ENCODE measurements at regions not wholly inside any gene's neighbourhood (a gene's known extent, or its start where the extent isn't known, plus 50 kb on each side); places are given as distances from the start of the nearest gene placed in this dataset.
"Not testable (repeated sequence)": the region's sequence is repeated elsewhere in the genome, so short reads cannot be mapped to it uniquely, and the experiment has no call there.

DNA sequence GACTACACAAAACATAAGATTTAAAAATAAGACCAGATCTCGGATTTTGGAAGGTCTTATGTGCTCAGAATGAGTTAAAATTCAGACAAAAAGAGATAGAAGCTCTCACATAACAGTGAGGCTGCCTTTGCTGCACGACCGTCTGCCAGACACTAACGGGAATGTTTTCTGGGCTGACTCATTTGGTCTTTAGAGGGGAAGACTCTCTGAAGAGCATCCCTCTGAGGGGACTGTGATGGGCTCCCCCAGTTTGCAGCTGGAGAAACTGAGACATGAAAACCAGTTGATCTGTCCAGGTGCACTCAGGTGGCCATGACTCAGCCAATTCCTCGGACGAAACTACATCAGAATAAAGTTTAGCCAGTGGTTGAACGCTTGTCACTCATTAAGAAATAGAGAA is 153.9 kb downstream of the RNASET2 start:
- no peak for DNase-seq

DNA sequence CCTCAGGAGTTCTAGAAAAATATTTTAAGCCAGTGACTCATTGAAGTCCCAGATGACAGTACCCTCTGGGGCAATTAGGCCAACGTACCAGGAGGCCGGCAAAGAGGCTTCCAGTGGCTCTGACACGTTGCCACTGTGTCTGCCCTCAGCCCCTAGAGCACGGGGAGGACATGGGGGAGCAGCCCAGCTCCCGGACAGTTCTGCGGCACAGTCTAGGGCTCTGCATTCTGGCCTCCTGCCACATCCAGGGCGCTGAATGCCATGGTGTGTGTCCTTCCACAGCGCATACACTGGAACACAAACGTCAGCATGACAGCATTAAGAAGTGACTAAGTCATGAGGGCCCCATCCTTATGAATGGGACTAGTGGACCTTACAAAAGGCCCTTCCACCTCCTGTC is 156.2 kb downstream of the RNASET2 start:
- no peak for DNase-seq

DNA sequence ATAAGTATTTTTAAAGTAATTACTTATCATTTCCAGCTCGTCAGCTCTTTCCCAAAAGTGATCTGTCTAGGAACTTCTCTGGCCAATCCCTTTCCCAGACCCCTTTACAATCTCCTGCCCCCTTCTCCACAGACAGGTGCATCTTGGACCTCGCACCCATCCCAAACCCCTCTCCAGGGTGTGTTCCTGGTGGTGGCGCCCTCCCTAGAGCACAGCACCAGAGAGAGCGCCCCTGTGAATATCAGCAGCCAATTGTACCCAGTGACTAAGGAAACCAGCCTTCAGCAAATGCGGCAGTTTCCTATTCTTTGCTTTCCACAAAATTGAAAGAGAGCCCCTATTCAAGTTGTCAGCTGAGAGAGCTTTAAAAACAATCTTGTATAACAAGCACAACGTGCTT is 157.7 kb downstream of the RNASET2 start:
- no peak for DNase-seq

DNA sequence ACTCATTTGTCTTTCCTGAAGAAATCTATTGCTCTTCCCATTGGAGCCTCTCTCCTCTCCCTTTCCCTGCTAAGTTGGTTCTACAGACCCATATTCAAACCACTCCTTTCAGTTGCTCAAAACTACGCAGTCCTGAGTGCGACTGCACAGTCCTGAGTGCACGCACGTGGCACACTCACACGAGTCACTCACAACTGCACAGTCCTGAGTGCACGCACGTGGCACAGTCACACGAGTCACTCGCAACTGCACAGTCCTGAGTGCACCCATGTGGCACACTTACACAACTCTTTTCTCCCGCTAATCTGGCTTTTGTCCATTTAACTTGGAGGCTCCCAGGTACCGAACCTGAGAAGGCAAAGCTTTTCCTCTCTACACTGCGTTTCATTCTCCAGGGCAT is 159.7 kb downstream of the RNASET2 start:
- DNase-seq, result no peak

DNA sequence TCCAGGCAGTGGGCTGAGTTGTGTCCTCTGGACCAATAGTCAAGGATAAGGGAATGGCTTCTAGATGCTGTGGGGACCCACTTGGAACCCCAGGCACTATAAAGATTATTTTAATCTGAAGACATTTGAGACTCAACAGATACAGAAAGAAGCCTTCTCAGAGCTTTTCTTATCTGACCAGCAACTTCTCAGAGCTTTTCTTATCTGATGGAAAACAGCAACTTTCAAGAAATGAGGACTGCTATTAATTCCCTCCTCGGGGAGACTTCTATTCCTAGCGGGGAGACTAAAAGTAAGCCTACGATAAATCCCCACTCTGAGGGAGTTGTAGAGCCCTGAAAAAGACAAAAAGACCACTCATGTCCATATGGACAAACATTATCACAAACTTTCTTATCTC is 160.5 kb downstream of the RNASET2 start:
- no peak for DNase-seq

DNA sequence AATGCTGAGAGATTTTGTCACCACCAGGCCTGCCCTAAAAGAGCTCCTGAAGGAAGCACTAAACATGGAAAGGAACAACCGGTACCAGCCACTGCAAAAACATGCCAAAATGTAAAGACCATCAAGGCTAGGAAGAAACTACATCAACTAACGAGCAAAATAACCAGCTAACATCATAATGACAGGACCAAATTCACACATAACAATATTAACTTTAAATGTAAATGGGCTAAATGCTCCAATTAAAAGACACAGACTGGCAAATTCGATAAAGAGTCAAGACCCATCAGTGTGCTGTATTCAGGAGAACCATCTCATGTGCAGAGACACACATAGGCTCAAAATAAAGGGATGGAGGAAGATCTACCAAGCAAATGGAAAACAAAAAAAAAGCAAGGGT is 163.8 kb upstream of the RPS6KA2 start:
- DNase-seq, result not testable (repeated sequence)

DNA sequence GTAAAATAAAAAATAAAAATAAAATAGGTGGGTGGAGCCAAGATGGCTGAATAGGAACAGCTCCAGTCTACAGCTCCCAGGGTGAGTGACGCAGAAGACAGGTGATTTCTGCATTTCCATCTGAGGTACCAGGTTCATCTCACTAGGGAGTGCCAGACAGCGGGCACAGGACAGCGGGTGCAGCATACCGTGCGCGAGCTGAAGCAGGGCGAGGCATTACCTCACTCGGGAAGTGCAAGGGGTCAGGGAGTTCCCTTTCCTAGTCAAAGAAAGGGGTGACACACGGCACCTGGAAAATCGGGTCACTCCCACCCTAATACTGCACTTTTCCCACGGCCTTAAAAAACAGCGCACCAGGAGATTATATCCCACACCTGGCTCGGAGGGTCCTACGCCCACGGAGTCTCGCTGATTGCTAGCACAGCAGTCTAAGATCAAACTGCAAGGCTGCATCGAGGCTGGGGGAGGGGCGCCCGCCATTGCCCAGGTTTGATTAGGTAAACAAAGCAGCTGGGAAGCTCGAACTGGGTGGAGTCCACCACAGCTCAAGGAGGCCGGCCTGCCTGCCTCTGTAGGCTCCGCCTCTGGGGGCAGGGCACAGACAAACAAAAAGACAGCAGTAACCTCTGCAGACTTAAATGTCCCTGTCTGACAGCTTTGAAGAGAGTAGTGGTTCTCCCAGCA is 161.9 kb upstream of the RPS6KA2 start:
- DNase-seq, result not testable (repeated sequence)

DNA sequence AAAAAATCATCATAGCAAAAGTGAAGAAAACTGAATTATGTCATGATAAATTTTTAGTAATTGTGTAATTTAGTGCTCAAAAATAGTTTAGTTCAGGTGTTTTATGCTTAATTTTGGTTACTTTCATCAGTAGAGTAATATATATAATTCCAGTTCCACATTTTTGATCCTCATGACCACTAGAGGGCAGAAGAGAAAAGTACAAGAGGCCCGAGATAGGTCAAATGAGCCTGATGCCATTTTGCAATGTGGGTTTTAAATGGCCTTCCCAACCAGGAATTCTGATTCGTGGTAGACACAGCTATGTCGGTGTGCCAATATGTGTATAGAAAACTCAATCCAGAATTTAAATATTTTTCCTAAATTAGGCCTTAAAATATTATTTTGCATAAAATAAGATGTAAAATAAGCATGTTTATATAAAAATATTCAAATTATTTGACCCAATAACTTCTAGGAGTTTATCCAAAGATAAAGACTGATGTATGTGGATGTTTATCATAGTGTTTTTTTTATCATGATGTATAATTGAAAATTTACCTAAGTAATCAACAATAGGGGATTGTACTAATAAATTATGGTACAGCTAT is 159.7 kb upstream of the RPS6KA2 start:
- DNase-seq, result peak; percentile 88

DNA sequence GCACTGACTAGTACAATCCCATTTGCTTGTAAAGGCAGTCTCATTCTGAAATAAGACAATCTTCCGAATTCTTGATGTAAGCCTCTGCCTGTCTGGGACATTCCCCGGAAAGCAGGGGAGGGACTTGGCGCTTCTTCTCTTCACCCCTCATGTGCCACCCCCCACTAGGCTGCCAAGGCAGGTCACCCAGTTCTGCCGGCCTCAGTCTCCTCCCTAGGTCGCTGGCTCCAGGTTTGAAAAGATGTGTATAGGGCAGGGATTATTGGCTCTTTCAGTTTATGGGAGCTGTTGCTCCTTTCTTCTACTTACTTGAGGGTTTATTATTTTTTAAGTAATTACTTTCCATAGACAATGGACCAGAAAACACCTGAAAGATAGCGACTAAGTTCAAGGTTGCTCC is 158.1 kb upstream of the RPS6KA2 start:
- no peak for DNase-seq

DNA sequence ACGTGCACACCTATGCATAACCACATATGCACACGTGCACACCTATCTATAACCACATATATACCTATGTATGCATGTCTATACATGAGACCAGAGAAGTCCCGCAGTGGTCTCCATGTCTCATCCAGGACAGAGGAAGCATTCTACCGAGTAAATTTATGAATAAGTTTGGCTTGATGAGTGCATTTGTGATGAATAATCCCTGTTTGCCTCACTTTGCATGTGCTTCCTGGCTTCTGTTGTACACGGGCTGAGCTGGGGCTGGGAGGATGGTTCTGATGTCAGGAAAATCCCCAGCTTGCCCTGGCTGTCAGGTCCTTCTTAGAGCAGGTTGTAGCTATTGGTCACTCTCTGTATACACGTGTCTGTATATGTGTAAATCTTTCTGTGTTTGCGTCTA is 157.6 kb upstream of the RPS6KA2 start:
- no peak for DNase-seq

DNA sequence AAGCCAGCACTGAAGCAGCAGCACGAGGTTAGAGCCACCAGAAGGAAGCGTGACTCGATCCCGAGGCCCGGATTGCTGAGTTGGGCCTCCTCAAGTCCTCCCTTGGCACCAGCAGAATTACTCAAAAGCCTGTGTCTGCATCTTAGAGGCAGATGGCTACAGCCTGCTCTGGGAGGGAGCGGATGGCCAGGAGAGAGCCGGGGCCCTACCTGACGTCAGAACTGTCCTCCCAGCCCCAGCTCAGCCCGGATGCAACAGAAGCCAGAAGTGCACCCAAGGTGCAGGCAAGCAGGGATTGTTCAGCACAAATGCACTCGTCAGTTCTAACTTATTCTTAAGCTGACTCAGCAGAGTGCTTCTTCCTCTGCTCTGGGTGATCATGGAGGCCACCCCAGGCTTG is 155.5 kb upstream of the RPS6KA2 start:
- no peak for DNase-seq

DNA sequence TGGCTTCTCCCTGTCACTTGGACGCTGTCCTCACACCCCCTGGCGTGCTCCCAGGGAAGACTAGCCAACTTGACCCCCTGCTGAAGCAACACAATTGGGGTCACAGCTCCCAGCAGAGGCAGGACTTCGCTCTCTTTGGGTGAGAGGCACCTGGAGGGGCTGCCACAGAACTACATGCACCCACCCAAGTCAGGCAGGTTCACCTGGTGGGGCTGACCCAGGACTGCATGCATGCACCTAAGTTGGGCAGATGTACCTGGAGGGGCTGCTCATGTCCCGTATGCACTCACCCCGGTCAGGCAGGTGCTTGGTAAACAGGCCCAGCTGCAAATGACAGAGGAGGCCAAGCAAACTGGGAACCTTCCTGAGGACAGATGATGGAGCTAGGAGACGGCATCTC is 154.3 kb upstream of the RPS6KA2 start:
- DNase-seq, result no peak

DNA sequence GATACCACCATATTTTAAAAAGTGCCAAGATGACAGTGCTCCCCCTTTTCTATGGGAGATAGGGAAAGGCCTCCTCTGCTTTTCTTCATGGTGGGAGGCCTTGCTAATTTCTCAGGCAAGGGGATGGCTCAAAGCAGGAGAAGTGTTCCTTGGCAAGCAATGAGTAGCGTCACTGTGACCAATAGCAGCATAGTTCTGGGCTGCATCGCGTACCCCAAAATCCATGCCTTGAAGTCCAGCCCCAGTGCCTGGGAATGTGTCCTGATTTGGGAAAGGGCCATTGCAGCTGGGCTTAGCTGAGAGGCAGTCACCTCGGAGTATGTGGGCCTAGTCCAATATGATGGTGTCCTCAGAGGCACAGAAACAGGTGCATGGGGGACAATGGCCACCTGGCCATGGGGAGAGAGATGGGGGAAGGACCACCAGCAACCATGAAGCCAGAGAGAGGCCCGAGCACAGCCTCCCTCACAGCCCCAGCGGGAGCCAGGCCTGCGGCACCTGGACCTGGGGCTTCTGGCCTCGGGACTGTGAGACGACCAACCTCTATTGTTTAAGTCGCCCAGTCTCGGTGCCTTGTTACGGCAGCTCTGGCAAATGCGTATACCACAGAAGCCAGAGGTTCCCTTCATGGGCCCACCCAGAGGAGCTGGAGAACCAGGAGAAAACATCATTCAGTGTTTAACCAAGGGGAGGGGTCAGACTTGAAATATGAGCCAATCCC is 153.1 kb upstream of the RPS6KA2 start:
- no peak for DNase-seq

DNA sequence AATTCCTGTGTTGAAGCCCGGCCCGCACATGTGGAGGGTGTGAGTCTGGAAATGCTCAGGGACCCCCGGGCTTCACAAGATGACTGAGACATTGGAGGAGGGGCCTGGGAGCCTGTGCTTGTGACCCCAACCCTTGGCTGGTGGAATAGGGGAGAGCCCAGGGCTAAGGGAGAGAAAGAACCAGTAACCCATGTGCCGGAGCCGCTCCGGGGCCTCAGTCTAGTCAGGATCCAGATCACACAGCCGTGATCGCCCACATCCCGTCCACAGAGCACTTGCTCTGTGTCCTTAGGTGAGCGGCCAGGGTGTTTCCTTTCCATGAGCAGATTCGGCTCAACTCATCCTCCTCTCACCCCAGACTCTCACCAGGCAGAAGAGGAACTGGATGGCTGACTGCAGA is 152.3 kb upstream of the RPS6KA2 start:
- no peak for DNase-seq

DNA sequence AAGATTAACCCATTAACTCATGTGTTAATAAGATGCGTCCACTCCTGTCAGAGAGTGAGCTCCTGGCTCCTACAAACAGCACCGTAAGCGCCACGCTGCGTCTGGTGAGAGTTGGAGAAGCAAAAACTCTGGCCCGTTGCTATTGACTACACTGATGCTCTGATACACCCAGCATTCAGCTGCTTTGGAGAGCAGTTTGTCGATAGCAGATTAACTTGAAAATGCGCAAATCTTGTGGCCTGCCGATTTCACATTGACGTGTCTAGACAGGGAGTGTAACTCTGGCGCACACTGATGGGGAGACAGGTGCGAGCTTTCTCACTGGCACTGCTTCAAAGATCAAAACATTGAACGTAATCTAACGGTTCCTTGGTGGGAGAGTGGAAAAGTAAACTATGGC is 151.7 kb upstream of the RPS6KA2 start:
- DNase-seq, result no peak

DNA sequence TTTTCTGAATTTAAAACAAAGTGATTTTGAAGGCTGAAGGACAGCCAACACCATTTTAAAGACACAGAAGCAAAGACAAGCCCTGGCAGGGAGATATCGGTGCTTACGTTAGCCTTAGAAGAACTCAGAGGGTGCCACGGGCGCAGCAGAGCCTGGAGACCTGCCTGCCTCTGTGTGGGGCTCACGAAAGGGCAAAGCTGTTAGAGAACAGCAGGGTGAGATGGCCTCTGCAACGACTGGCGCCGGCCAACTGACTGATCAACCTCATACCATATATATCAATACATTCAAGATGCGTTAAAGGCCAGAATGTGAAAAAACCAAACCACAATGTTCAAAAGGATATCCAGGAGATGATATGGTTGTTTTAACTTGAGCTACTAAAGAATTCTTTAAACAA is 151.0 kb upstream of the RPS6KA2 start:
- no peak for DNase-seq

DNA sequence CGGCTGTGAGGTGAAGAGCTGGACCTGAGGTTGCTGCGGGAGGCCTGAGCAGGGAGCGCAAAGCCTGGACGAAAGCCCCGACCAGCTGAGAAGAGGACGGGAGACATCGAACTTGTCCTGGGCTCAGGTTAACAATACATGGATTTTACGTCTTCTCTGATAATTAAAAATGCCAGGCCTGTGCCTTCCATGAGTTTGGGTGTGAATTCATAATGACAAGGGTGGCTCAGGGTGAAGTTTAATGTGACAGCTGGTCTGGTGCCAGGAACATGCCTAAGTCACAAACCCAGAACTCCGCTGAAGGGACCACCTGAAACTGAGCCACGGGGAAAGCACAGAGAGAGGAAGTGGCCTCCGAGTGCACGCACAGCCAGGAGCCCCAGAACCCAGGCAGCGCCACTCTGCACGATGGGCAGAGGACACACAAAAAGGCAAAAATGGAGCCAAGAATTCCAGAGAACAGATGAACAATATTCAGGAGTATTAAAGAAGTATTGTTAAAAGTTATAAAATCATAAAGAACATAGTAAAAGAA is 150.1 kb upstream of the RPS6KA2 start:
- no peak for DNase-seq

DNA sequence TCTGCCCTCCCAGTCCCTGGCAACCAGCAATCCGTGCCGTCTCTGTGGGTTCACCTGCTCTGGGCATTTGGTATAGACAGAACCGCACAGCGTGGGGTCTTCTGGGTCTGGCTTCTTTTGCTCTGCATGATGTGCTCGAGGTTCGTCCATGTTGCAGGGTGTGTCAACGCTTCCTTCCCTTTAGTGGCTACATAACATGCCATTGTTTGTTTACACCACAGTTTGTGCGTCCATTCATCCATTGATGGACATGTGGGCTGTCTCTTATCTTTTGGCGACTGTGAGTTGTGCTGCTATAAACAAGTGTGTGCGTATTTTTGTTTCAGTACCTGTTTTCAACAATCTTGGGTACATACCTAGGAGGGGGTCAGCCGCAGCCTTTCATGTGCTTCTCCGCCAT is 149.5 kb upstream of the RPS6KA2 start:
- DNase-seq, result no peak

DNA sequence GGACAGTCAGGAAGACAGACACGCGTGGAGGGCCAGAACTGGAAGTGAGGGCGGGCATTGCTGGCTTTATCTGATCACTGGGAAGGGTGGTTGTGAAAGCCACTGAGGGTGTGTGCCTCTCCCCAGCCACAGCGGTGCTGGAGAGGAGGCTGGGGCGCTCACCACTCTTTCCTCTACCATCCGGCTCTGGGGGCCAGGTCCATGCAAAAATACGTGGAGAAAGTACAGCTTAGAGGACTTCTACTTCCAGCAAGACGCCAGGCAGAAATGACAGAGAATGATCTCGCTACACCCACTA is 148.8 kb upstream of the RPS6KA2 start:
- DNase-seq, result peak; percentile 67

DNA sequence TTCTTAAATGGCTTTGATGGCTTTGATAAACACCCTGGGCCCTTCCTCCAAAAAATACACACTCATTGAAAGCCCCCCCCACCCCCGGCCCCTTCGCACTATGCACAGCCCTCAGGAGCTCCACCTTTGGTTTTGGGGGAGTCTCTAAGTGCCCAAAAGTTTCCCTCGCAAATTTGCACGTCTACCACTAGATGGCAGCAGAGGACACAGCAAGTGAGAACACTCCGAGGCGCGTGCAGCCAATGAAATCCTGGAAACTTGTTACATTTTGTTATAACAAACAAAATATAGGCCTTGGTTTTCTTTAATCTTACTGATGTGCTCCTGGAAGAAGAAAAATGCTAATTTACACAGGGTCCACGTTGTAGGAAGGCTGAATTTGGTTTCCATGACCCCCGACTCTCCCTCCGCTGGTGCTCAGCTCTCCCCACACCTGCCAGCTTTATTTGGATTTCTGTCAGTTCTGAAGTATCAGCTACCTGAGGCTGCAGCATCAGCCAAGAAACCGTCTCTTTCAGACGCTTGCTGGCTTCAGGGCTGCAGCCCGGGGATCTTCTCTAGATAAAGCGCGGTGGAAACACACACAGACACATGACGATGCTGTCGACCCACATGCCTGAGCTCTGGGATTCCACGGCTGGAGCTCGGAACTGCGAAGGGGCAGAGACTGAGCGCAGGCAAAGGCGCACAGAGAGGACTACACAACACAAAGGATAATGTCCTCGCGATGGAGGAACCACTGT is 148.3 kb upstream of the RPS6KA2 start:
- DNase-seq, result peak; percentile 93

DNA sequence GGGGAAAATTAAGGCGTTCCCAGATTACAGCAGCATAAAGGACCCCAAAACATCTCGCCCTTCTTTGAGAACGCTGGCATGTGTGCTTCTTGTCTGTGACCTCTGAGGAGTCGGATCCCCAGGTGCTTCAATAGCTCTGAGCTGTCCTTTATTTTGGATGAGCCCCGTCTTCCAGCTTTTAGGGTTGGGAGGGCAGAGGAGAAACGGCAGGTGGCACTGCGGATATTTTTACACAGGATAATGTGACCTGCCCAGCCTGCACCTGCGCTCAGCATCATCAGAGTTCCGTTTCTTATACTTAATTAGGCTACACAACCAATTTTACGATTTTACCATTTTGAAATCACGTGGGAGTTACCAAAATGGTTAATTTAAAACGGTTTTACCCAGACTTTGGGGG is 147.7 kb upstream of the RPS6KA2 start:
- DNase-seq, result no peak

DNA sequence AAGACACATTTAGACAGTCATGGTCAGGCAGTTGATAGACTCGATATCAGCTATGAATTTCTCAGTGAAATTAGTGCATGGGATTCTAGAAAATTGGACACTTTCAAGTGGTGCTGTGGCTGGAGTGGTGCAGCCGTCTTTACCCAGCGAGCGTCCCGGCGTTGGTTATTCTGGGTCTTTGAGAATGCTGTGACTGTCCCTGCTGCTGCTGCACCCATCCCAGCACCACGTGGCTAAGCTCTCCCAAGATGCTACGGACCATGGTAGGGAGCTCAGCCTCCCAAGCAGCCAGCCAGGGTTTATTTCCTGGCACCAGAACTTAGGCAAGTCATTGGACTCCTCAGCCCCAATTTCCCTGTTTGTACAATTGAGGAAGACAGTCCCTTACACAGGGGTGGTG is 147.2 kb upstream of the RPS6KA2 start:
- DNase-seq, result no peak

DNA sequence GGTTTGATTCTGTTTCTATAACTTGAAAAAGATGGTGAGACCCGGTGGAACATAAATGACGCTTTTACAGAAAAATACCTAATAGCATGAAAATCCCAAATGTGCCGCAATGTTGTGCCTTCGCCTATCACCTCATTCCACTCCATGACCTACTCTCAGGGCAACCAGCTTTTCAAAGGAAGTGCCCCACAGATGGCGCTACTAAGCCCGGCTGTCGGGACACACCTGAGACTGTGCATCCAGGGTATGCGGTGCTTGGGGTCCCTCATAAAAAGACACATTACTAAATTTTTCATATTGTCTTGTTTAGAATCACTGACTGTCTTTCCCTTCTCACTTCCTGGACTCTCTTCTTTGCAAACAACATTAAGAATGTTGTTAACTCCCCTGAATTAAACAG is 145.5 kb upstream of the RPS6KA2 start:
- DNase-seq, result no peak

DNA sequence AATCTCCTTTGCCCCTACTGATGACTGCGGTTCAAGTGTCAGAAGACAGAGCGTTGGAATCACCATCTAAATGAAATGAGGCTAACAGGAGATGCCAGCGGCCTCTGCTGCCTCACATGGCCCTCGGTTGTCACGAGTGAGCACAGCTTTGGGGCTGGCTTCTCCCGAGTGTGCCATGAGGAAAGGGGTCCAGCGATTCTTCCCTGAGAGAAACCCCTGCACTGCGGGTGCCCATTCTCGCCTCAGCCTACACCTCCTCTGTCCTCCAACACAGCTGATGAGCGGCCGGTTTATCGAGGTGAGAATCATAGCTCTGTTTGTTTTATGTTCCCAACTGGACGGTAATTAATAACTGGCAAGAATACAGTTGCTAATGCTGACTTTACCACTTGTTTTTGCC is 144.7 kb upstream of the RPS6KA2 start:
- no peak for DNase-seq
